AG04450 (cell line): ENCODE measurements at regions not wholly inside any gene's neighbourhood (a gene's known extent, or its start where the extent isn't known, plus 50 kb on each side); places are given as distances from the start of the nearest gene placed in this dataset.

ENCODE experiments used
- CTCF ChIA-PET: fragments of 300-600, 350-600 bp; formaldehyde crosslinking; extraction: SDS; loops from one replicate; lab custom pipeline; 2022; ENCODE audit warnings: antibody characterized with exemption, inconsistent platforms; lab: Charles Lee
- POLR2A ChIA-PET: fragments of 350-600 bp; formaldehyde crosslinking; extraction: SDS; loops from one replicate; lab custom pipeline; 2021; ENCODE audit warnings: antibody characterized with exemption, inconsistent platforms; lab: Yijun Ruan, JAX
- DNase-seq: peaks from one replicate; pipeline ENCODE4 v3.0.0-alpha.2; 2011; ENCODE audit warnings: low read depth, low spot score
- H3K27ac ChIP-seq: one replicate; pipeline ENCODE4 v1.5.1; 2012; ENCODE audit warnings: low read depth, low read length, control low read depth
- H3K27me3 ChIP-seq: one replicate; pipeline ENCODE4 v1.6.0; 2012; ENCODE audit warnings: low read length; ENCODE audit not compliant: control insufficient read depth, insufficient read depth
- H3K4me3 ChIP-seq: 2 replicates; pipeline ENCODE4 v1.5.1; 2011; ENCODE audit warnings: mild to moderate bottlenecking, low read depth, low read length, control low read depth
- H3K9me3 ChIP-seq: 2 replicates; pipeline ENCODE4 v1.5.1; 2012; ENCODE audit warnings: low read length; ENCODE audit not compliant: control insufficient read depth, insufficient read depth
- TF ChIP-seq, protein P1 (sequence below): IDR thresholded peaks from 2 replicates; pipeline ENCODE4 v1.5.1; 2011; ENCODE audit warnings: low read depth, low read length, control low read depth, inconsistent platforms

DNA sequence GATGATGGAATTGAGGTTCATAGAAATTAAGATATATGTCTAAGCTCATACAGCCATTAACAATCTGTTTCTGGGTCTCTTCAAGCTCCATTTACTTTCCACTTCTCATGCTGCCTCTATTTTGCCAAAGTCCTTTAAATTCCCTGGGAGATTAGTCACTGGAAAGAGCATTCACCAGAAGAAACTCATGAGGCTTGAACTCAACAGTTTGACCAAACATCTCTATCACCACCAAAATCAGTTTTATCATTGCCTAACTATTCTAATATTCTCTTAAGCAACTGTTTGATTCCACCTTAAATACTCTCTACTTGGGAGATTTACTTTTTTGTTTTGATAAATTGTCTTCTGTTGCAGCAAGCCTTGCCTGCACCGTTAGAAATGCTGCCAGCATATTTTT is 881.3 kb downstream of the KCNA4 start:
- POLR2A ChIA-PET = no interaction called here
- DNase-seq = no peak
- TF ChIP-seq, protein P1, sequence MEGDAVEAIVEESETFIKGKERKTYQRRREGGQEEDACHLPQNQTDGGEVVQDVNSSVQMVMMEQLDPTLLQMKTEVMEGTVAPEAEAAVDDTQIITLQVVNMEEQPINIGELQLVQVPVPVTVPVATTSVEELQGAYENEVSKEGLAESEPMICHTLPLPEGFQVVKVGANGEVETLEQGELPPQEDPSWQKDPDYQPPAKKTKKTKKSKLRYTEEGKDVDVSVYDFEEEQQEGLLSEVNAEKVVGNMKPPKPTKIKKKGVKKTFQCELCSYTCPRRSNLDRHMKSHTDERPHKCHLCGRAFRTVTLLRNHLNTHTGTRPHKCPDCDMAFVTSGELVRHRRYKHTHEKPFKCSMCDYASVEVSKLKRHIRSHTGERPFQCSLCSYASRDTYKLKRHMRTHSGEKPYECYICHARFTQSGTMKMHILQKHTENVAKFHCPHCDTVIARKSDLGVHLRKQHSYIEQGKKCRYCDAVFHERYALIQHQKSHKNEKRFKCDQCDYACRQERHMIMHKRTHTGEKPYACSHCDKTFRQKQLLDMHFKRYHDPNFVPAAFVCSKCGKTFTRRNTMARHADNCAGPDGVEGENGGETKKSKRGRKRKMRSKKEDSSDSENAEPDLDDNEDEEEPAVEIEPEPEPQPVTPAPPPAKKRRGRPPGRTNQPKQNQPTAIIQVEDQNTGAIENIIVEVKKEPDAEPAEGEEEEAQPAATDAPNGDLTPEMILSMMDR = no peak
- Histone ChIP-seq H3K27ac (no peak overlapping the region), H3K9me3 (no peaks in the 10 kb centered on the region), H3K4me3 (no peak overlapping the region), H3K27me3 (no peaks in the 10 kb centered on the region)
- CTCF ChIA-PET = interaction anchor here (1.5 kb wide), 1 partner anchor 19 kb away, joined by 3 read pairs; no protein-coding TSS in a partner anchor

- Histone ChIP-seq H3K27ac (no peak overlapping the region), H3K4me3 (no peak overlapping the region), H3K9me3 (no peaks in the 10 kb centered on the region), H3K27me3 (no peaks in the 10 kb centered on the region)
- CTCF ChIA-PET = no interaction called here
- TF ChIP-seq, protein P1 = no peak
- POLR2A ChIA-PET = no interaction called here
- DNase-seq = no peak
These were observed 885.8 kb downstream of the KCNA4 start for GRCh38 chr11:29131055-29131454.

DNA sequence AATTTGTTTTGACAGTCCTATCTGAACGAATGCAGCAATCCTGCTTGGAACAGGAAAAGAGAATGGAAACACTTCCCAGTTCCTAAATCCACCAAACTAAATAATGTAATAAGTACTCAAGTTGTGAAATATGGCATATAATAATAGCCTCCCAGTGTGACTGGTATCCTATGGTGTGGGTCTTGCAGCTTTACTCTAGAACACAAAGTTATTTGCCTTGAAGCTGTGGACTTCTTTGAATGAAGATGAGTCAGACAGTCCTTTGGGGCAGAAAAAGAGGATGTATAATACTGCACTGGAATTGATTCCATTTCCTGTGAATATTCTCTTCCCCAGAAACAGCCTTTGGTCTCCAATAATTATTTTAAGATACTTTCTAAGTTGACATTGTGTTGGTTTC is 887.0 kb downstream of the KCNA4 start:
- TF ChIP-seq, protein P1 = no peak
- no peak for DNase-seq
- ChIA-PET POLR2A (no interaction called here), CTCF (no interaction called here)
- Histone ChIP-seq H3K4me3 (no peak overlapping the region), H3K9me3 (no peaks in the 10 kb centered on the region), H3K27me3 (no peaks in the 10 kb centered on the region), H3K27ac (no peak overlapping the region)

GRCh38 chr11:29127461-29127860 is 889.4 kb downstream of the KCNA4 start:
- H3K27ac ChIP-seq = no peak overlapping the region
- DNase-seq = no peak
- no peaks in the 10 kb centered on the region for H3K9me3 ChIP-seq
- TF ChIP-seq, protein P1 = no peak
- H3K4me3 ChIP-seq = no peak overlapping the region
- CTCF ChIA-PET = no interaction called here
- no peaks in the 10 kb centered on the region for H3K27me3 ChIP-seq
- POLR2A ChIA-PET = no interaction called here

DNA sequence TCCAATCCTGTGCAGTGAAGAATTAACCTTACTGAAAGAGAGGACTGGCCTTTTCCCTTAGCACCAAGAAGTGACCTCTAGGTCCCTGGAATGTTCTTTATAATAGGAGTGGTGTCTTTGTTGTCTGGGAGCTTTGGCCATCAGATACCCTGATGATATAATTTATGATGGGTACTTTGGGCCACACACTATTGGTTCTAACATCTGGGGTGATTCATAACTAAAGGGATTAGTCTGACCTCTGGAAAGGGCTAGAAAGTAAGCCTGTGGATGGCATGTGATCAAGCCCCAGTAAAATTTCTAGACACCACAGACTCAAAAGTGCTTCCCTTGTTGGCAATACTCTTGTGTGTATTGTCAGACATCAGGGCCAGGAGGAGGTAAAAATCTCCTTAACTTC is 891.2 kb downstream of the KCNA4 start:
- H3K27ac ChIP-seq = no peak overlapping the region
- no peak overlapping the region for H3K4me3 ChIP-seq
- H3K9me3 ChIP-seq = no peaks in the 10 kb centered on the region
- ChIA-PET POLR2A (no interaction called here), CTCF (interaction anchor here (0.7 kb wide), 1 partner anchor 11 kb away, joined by 3 read pairs; no protein-coding TSS in a partner anchor)
- no peak for DNase-seq
- TF ChIP-seq, protein P1 = no peak
- H3K27me3 ChIP-seq = no peaks in the 10 kb centered on the region
